ENCODE measurements at regions not wholly inside any gene's neighbourhood (a gene's known extent, or its start where the extent isn't known, plus 50 kb on each side); places are given as distances from the start of the nearest gene placed in this dataset.

DNA sequence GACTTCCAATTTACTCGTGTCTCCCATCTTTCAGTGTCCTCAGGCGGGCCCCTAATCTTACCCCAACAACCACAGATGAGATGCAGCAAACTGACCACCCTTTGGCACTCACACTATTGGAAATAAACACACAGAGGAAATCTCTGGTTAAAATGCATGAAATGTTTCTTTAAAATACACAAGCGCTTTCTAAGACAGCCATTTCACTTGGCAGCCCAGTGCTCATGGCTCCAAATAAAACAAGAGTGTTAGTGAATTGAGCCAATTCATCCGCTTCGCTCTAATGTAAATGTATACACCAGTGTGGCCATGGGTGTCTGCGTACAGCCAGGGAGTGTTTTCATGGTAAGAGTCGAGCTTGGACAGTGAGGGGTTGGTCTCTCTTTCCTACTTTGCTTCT lies 282.9 kb downstream of the CLIC5 start:
- TF ChIP-seq, protein P1, sequence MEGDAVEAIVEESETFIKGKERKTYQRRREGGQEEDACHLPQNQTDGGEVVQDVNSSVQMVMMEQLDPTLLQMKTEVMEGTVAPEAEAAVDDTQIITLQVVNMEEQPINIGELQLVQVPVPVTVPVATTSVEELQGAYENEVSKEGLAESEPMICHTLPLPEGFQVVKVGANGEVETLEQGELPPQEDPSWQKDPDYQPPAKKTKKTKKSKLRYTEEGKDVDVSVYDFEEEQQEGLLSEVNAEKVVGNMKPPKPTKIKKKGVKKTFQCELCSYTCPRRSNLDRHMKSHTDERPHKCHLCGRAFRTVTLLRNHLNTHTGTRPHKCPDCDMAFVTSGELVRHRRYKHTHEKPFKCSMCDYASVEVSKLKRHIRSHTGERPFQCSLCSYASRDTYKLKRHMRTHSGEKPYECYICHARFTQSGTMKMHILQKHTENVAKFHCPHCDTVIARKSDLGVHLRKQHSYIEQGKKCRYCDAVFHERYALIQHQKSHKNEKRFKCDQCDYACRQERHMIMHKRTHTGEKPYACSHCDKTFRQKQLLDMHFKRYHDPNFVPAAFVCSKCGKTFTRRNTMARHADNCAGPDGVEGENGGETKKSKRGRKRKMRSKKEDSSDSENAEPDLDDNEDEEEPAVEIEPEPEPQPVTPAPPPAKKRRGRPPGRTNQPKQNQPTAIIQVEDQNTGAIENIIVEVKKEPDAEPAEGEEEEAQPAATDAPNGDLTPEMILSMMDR (conservative IDR thresholded peaks at IDR 0.05): no peak
- no peak for TF ChIP-seq EZH2 (IDR thresholded peaks at IDR 0.05; ENCODE audit: low read depth)

All from PC-9 (cell line).